ENCODE measurements at regions not wholly inside any gene's neighbourhood (a gene's known extent, or its start where the extent isn't known, plus 50 kb on each side); places are given as distances from the start of the nearest gene placed in this dataset.

DNA sequence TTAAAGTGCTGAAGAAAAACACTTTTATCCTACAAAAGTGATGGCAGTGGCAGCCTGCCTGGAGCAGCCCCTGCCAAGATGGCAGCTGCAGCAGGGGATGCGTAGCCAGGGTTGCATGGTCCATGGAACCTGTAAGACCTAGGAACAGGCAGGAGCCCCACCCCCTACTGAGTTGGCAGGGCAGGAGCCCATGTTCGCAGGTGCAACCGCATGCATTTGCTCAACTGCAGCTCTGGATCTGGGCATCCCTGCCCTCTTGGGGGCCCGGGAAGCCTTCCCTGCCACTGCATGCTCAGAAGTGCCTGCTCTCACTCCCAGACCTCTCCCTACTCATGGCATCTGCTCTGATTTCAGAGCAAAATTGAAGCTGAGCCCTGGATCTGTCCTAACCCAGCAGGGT lies 779.6 kb downstream of the CDH18 start:
- Histone ChIP-seq H4K5ac (ENCODE audit: low read depth, low read length) (no peak overlapping the region), H3K56ac (ENCODE audit: extremely low read depth, insufficient read depth, low read length) (no peak overlapping the region), H3K27me3 (ENCODE audit: control insufficient read depth, insufficient read depth, low read length) (no peaks in the 10 kb centered on the region), H4K20me1 (ENCODE audit: insufficient read depth, low read length) (no peaks in the 10 kb centered on the region), H2BK120ac (ENCODE audit: low read depth, low read length) (no peak overlapping the region), H4K8ac (ENCODE audit: low read depth in 2 of 2, low read length in 2 of 2) (no peak overlapping the region), H3K4me2 (ENCODE audit: low read depth, low read length) (no peak overlapping the region), H2BK5ac (ENCODE audit: low read depth, low read length, poor library complexity, severe bottlenecking) (no peak overlapping the region), H2AK5ac (ENCODE audit: low read depth, low read length) (no peak overlapping the region), H2AK9ac (replicated peaks; ENCODE audit: low read depth, low read length, poor library complexity) (no peak overlapping the region), H3K4ac (ENCODE audit: low read depth, low read length) (no peak overlapping the region), H3K14ac (replicated peaks; ENCODE audit: low read depth, low read length) (no peak overlapping the region), H3K9ac (ENCODE audit: low read depth, low read length) (no peak overlapping the region), H3K4me1 (ENCODE audit: control insufficient read depth, insufficient read depth, low read length) (no peaks in the 10 kb centered on the region), H3K9me1 (ENCODE audit: insufficient read depth, low read length) (no peaks in the 10 kb centered on the region), H3K4me3 (ENCODE audit: insufficient read depth, low read depth, low read length) (no peak overlapping the region), H2BK15ac (ENCODE audit: low read depth, low read length) (no peak overlapping the region), H3K36me3 (ENCODE audit: control insufficient read depth, insufficient read depth, low read length) (no peaks in the 10 kb centered on the region), H3K18ac (ENCODE audit: low read depth, low read length) (no peak overlapping the region), H3K23ac (ENCODE audit: low read depth, low read length) (no peak overlapping the region), H4K91ac (ENCODE audit: insufficient read depth, low read depth, low read length) (no peak overlapping the region), H2AFZ (replicated peaks; ENCODE audit: low read length, poor library complexity) (no peak overlapping the region), H3K9me3 (ENCODE audit: control insufficient read depth, insufficient read depth, low read length) (peaks cover 24% of the 10 kb centered on the region), H3K27ac (ENCODE audit: insufficient read depth, low read length) (no peak overlapping the region), H3K79me1 (ENCODE audit: low read depth in 1 of 2, low read length in 2 of 2) (no peaks in the 10 kb centered on the region), H2BK20ac (ENCODE audit: low read depth, low read length) (no peak overlapping the region)
- TF ChIP-seq RCOR1 (IDR thresholded peaks at IDR 0.05; ENCODE audit: insufficient replicate concordance, low read length): no peak
- dilution Hi-C loops (cut with HindIII; ENCODE audit: low sequenced_read_pairs, unreplicated experiment) (no loop called here), in situ Hi-C loops (cut with MboI; ENCODE audit: low sequenced_read_pairs) (no loop called here), intact Hi-C loops (cut with micrococcal nuclease) (no loop called here)
- ChIA-PET CTCF (no interaction called here), POLR2A (ENCODE audit: unreplicated experiment) (no interaction called here)
- DNase-seq (no peak), ATAC-seq (ENCODE audit: low read depth) (no peak)
- WGBS, 2 experiments (ENCODE audit: extremely low coverage in 2 of 2, insufficient read length in 1 of 2): 59% methylated on average over 2 of the region's 4 CpGs; no CpG with 5 or more reads in 1 of the 2 experiments
- BruUV-seq (replicated peaks): no TSS peak

Measured in IMR-90 (cell line).